Adrenal gland (tissue), 9 donors: ENCODE measurements at regions not wholly inside any gene's neighbourhood (a gene's known extent, or its start where the extent isn't known, plus 50 kb on each side); places are given as distances from the start of the nearest gene placed in this dataset.

ENCODE experiments used
- DNase-seq, 7 donors: peaks; one replicate each; pipeline ENCODE4 v3.0.0-alpha.2; 2019 to 2020
- H3K27ac ChIP-seq, 5 donors: fragments of 200-600 bp; sonication (generic) in 4 of 5; 1 replicate in 3 of 5; 2 replicates in 2 of 5; pipeline versions ENCODE4 v1.5.1 to v1.8.0; 2016 to 2020; ENCODE audit warnings: mild to moderate bottlenecking in 1 of 5
- H3K27me3 ChIP-seq: fragments of 200-600 bp; 2 replicates; pipeline ENCODE4 v1.8.0; 2021
- H3K36me3 ChIP-seq, 2 donors: fragments of 200-600 bp; replicated peaks in 1 of 2; 1 replicate in 1 of 2; 2 replicates in 1 of 2; pipeline versions ENCODE4 v1.5.1 to v1.8.0; 2018 to 2022
- H3K4me1 ChIP-seq, 2 donors: fragments of 200-600 bp; replicated peaks in 1 of 2; 1 replicate in 1 of 2; 2 replicates in 1 of 2; pipeline versions ENCODE4 v1.5.1 to v1.8.0; 2018 to 2021
- H3K4me3 ChIP-seq, 4 donors: fragments of 200-600 bp; sonication (generic) in 3 of 4; one replicate each; pipeline ENCODE4 v1.5.1; 2016 to 2018
- H3K9me3 ChIP-seq, 3 donors: fragments of 200-600 bp; sonication (generic) in 1 of 3; replicated peaks in 1 of 3; 1 replicate in 2 of 3; 2 replicates in 1 of 3; pipeline versions ENCODE4 v1.5.1 to v1.8.0; 2016 to 2021
- POLR2A ChIP-seq, 2 donors: fragments of 450-650 bp; IDR thresholded peaks; one replicate each; pipeline ENCODE4 v1.6.1; 2017; ENCODE audit warnings: antibody characterized with exemption in 2 of 2, mild to moderate bottlenecking in 2 of 2, moderate library complexity in 1 of 2
- WGBS, 4 donors: extraction: QIAGEN DNeasy Blood & Tissue Kit in 2 of 4; methylation state at CpG; one replicate each; pipeline versions ENCODE4 v1.1.5 to v1.1.7; 2013 to 2017; 5-methylcytosine and 5-hydroxymethylcytosine counted together
- intact Hi-C, 2 donors: fragments of 100-400 bp; cut with DNase I; formaldehyde crosslinking; loops; one replicate each; pipeline versions ENCODE4 v1.14.1 to v1.15.0; 2022 to 2023
- TF ChIP-seq, protein P1 (sequence below), 6 experiments: fragments of 450-650 bp in 4 of 6; fragments of 200-600 bp in 2 of 6; sonication (generic) in 1 of 6; IDR thresholded peaks; 1 replicate in 5 of 6; 2 replicates in 1 of 6; pipeline versions ENCODE4 v1.5.1 to v1.8.0; 2016 to 2021; ENCODE audit warnings: antibody characterized with exemption in 6 of 6, mild to moderate bottlenecking in 2 of 6, moderate library complexity in 1 of 6
- donor health status: healthy with polysubstance abuse.
- donor health status: Bipolar disorder and iron deficiency.
- donor health status: DM: yes; HTN: yes; CAD: no.
- donor health status: DM: no; HTN: no; CAD: no.
- donor health status: DM: no; HTN: no; CAD: no.

DNA sequence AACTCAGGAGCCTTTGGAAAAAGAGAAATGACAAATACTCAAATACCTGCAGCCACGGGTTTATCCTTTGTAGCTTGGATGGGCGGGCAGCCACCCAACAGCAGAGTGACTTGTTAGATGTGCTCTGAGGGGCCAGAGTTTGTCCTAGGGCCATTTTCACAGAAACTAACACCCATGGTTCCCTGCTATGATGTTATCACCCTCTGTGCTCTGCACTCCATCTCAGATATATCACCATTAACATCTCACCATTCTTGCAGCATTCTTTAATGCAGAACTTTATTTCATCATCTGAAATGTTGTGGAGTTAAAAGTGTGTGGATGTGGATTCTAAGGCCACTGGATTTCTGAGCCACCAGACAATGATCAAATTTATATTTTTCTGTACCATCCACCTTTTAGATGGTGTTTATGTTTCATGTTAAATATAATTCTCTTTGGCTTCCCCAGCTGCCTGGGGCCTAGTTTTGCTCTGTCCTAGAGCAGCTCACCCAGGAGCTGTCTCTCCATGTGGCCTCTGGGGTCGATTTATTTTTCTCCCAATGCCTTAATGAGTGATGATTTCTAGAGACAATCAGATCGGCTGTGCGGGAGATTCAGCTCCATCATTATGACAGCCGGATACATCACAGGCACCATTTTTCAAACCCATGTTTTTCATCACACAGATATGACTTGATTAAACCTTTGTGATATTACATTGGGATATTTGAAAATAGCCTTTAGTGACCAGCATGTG lies 380.8 kb downstream of the BCOR start:
- 56 to 74% (median 71%) methylated on average over 5 to 6 of the region's 6 CpGs for WGBS, 4 donors

DNA sequence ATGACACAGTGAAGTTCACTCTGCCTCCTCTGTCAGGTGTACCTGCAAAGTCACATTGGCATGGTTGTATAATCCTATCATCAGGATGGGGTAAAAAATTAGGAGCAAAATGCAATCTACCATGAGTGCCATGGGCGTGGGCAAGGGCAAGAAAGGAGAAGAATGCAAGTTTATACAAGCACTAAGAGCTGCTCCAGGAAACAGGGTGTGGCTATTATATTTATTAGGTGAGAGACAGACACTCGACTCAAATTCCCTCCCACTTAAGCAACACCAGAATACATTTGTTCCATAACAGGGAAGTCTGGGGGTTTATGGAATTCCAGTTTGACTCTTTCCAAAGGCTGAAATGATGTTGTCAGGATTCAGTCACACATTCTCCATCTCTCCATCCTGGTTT lies 378.8 kb downstream of the BCOR start:
- no peak for DNase-seq
- no peaks in the 10 kb centered on the region for H3K4me1 ChIP-seq
- no peak overlapping the region for H3K4me3 ChIP-seq
- H3K36me3 ChIP-seq = no peaks in the 10 kb centered on the region
- intact Hi-C loops = no loop called here
- H3K9me3 ChIP-seq = no peaks in the 10 kb centered on the region
- H3K27ac ChIP-seq = no peak overlapping the region
- no peak for TF ChIP-seq POLR2A (IDR thresholded peaks at IDR 0.05)
- TF ChIP-seq, protein P1, sequence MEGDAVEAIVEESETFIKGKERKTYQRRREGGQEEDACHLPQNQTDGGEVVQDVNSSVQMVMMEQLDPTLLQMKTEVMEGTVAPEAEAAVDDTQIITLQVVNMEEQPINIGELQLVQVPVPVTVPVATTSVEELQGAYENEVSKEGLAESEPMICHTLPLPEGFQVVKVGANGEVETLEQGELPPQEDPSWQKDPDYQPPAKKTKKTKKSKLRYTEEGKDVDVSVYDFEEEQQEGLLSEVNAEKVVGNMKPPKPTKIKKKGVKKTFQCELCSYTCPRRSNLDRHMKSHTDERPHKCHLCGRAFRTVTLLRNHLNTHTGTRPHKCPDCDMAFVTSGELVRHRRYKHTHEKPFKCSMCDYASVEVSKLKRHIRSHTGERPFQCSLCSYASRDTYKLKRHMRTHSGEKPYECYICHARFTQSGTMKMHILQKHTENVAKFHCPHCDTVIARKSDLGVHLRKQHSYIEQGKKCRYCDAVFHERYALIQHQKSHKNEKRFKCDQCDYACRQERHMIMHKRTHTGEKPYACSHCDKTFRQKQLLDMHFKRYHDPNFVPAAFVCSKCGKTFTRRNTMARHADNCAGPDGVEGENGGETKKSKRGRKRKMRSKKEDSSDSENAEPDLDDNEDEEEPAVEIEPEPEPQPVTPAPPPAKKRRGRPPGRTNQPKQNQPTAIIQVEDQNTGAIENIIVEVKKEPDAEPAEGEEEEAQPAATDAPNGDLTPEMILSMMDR (IDR thresholded peaks at IDR 0.05) = no peak
- WGBS, 4 donors = 51 to 80% (median 71%) methylated on average over 1 to 2 of the region's 2 CpGs
- H3K27me3 ChIP-seq = peaks cover 9% of the 10 kb centered on the region

More for the DNA sequence above, 380.8 kb downstream of the BCOR start:
- TF ChIP-seq, protein P1 (IDR thresholded peaks at IDR 0.05) = no peak
- Histone ChIP-seq H3K9me3 (no peaks in the 10 kb centered on the region), H3K27me3 (peaks cover 9% of the 10 kb centered on the region), H3K4me3 (no peak overlapping the region), H3K27ac (no peak overlapping the region), H3K4me1 (no peaks in the 10 kb centered on the region), H3K36me3 (no peaks in the 10 kb centered on the region)
- DNase-seq = no peak
- intact Hi-C loops = no loop called here

DNA sequence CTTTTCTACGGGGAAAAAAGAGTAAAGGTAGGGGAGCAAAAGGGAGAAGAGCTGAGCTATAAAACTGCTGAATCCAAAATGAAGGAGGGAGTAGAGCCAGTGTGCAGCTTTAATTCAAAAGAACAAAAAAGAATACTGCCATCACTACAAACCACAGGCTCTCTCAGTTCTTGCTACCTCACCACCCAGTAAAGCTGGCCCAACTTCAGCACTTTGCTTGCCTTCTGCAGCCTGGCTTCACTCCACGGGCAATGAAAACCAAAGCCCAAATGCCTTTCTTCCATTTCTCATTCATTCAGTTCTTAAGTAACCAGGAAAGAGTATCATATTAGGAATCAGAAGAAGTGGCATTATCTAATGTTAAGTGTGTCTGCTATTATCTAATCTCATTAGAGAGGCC lies 376.8 kb downstream of the BCOR start:
- TF ChIP-seq POLR2A (IDR thresholded peaks at IDR 0.05) = no peak
- 68 to 92% (median 86%) methylated on average over 2 of the region's 2 CpGs for WGBS, 4 donors
- Histone ChIP-seq H3K4me1 (no peaks in the 10 kb centered on the region), H3K36me3 (no peaks in the 10 kb centered on the region), H3K27me3 (peaks cover 13% of the 10 kb centered on the region), H3K4me3 (no peak overlapping the region), H3K9me3 (no peaks in the 10 kb centered on the region), H3K27ac (no peak overlapping the region)
- intact Hi-C loops = no loop called here
- DNase-seq = no peak

DNA sequence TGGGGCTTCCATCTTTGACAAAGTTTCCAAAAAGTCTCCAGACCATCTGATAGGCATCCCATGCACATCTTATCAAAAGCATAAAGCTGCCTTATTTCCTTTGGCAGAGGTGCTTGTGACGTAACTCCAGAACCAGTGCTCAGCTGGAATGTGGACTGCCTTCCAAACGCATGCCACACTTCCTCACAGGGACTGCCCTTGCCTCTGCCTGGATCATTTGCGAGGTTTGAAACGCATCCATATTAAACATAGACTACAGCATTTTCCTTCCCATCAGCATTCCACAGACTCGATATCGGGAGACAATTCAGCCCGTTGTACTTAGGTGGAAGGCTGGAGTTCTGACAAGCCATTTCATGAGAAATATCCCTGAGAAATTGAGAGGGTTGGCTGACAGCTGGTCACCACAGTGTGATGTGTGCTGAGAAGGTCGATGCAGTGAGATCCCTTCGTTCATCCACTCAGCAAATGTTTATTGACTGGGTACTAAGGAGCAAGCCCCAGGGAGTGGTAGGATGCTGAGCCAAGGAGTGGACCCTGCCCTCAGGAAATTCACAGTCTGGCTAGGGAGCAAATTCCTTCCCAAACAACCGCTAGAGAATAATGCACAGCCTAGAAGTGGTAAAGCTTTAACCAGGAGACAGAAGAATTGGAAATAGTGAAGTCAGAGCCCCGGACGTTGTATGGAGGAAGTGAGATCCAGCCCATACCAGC lies 376.0 kb downstream of the BCOR start:
- Histone ChIP-seq H3K27me3 (peaks cover 13% of the 10 kb centered on the region), H3K36me3 (no peaks in the 10 kb centered on the region), H3K27ac (peak overlapping the region in 1 of 5 donors; percentile 49), H3K9me3 (no peaks in the 10 kb centered on the region), H3K4me3 (no peak overlapping the region), H3K4me1 (peaks cover 0 to 3% of the 10 kb centered on the region in 2 donors)
- WGBS, 4 donors = 61 to 74% (median 69%) methylated on average over 10 to 12 of the region's 12 CpGs
- peak in 1 of 7 donors; percentile 54 for DNase-seq
- TF ChIP-seq, protein P1 (IDR thresholded peaks at IDR 0.05) = no peak
- no peak for TF ChIP-seq POLR2A (IDR thresholded peaks at IDR 0.05)
- intact Hi-C loops = no loop called here
